Stimulated activated CD4-positive, alpha-beta T cell treated with anti-CD3 and anti-CD28 coated beads, Interleukin-12 subunit alpha, Interleukin-12 subunit beta, amount 100 ng/mL, for 48 hours (primary cell): ENCODE measurements at regions not wholly inside any gene's neighbourhood (a gene's known extent, or its start where the extent isn't known, plus 50 kb on each side); places are given as distances from the start of the nearest gene placed in this dataset.
"Not testable (repeated sequence)": the region's sequence is repeated elsewhere in the genome, so short reads cannot be mapped to it uniquely, and the experiment has no call there.

Experiments used
- DNase-seq, 3 donors: peaks; one replicate each; pipeline ENCODE4 v3.0.0-alpha.2; 2020; ENCODE audit warnings: low read depth in 2 of 3, low spot score in 1 of 3

DNA sequence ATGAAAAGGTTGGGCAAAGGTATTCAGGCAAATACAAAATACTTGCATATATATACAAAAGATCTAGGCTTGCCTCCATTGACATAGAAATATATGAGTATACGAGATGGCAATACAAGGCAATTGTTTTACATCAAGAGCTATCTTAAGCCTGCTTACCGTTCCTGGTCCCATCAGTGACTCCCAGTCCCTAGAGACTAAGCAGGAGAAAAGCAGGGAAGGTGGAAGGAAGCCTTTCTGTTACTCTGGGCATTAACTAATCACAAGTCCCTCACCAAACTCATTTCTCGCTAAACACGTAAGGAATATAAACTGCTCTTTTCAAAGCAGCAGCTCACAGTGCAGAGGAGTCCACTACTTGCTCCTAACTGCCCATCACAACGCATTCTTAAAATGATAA, 125.2 kb downstream of the ZNF608 start:
- DNase-seq = no peak

DNA sequence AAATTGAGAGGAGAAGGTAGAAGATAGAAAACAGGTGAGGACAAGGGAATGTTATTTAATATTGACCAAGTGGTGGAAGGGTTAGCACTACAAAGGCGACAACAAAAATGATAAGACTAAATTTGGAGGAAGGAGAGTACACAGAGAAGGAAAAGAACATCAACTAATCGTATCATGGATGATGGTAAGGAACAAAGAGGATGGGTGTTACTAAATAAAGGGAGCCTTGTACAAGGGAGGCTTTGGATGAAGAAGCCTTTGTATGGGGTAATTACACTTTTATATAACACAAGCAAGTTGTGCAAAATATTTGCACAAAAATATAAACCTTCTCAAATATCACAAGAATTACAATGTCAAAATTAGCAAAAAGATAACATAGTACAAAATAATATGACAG, 125.7 kb downstream of the ZNF608 start:
- no peak for DNase-seq

DNA sequence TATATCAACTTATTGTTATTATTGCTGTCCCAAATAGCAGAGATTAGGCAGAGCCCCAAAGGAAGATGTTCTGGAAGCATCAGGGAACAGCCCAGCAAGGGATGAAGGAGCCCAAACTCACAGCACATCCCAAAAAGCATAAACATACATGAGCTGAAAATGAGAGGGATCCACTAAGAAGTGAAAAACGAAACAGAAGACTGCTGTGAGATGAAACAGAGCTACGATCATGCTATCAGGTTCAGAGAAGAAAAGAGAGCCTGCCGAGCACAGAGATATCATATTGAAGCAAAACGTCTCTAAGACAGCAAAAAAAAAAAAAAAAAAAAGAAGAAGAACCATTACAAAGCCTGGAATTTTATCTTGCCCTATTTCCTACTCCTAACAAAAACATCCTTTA, 127.3 kb downstream of the ZNF608 start:
- DNase-seq = no peak

DNA sequence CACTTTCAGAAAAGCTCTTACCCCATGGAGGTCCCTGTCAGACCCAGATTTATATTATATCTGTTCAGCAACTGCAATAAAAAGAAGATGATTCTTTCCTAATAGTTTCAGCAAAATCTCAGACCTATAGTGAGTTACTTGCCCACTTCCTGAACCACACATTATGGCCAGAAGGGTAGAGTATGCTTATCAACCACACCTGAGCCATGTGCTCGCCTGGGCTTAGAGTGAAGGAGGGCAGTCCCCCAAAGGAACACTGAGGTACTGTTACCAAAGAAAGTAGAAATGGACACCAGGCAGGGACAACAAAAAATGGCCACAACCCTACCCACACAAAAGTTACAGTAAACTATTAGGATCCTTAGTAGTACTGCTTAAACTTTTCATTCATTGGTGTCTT, 128.7 kb downstream of the ZNF608 start:
- no peak for DNase-seq

DNA sequence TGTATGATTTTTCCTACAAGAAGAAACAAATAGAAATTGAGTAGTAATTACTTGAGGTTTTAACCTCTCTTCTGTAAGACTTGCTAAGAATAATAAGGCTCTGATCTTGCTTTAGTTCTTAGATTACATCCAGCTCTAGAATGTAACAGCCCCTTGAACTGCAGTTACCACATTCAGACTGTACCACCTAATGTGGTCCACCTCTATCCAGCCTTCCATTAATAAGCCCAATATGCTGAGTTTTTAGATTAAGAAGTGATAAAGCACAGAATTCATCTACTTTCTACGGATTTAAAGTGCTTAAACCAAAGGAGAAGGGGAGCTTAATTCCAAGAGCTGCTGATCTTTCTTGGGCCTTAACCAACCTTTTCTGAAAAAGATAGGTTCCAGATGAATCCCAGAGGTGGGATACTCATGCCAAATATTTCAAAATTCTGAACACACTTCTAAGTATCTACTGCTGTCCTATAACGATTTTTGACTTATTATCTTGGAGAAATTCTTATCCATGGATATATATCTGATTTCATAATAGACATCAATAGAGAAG, 131.5 kb downstream of the ZNF608 start:
- DNase-seq = no peak

DNA sequence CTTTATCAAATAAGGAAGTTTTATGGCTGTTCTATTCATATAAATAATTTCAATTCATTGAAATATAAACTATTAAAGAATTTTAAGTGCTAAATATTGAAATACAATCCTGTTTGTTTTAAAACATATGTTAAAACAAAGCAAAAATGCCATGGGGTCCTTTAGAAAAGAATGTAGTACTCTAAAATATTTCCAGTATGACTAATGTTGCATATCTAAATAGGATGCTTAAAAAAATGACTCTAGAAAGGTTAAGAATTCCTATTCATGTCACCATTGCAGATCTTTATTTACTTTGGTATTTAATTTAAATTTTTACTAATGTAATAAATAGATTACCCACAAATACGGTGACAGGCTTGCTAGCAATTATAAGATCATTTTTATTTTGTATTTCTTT, 132.3 kb downstream of the ZNF608 start:
- no peak for DNase-seq

DNA sequence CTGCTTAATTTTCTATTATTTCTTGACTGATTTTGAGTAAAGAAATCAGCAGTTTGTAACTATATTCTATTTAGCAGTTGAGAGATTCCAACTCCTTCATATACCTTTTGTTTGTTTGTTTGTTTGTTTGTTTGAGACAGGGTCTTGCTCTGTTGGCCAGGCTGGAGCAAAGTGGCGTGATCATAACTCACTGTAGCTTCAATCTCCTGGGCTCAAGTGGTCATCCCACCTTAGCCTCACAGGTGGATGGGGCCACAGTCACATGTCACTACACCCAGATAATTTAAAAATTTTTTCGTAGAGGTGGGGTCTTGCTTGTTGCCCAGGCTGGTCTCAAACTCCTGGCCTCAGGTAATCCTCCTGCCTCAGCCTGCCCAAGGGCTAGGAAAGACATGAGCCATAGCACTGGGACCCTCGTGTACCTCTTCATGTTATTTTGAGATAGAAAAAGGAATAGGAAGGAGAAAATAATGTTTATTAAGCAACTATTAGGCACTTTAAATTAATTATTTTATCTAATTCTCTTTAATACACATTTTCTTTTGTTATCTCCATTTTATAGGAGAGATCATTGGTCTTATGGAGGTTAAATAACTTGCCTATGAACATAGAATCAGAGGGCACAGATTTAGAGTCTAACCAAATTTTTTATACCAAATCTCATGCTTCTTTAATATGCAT, 133.0 kb downstream of the ZNF608 start:
- DNase-seq = no peak

DNA sequence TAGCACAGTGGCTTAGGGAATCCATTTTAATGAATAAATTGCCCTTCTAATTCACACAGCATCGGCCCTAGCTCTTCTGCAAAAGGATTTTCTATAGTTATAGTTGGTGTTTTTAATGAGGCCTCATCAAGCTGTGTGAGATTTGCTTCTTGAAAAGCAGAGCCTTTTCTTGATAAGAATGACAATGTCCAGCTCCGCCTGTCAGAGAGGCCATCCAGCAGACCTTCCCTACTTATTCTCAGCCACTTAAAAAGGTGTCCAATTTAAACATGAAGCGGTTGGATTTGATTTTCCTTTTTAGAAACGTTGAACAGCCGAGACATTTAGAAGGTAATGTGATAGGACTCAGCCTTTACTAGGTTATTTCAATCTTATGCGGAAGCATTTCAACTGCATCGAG, 134.4 kb downstream of the ZNF608 start:
- DNase-seq = no peak

DNA sequence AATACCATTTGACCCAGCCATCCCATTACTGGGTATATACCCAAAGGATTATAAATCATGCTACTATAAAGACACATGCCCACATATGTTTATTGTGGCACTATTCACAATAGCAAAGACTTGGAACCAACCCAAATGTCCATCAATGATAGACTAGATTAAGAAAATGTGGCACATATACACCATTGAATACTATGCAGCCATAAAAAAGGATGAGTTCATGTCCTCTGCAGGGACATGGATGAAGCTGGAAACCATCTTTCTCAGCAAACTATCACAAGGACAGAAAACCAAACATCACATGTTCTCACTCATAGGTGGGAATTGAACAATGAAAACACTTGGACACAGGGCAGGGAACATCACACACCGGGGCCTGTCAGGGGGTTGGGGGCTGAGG, 135.2 kb downstream of the ZNF608 start:
- not testable (repeated sequence) for DNase-seq

DNA sequence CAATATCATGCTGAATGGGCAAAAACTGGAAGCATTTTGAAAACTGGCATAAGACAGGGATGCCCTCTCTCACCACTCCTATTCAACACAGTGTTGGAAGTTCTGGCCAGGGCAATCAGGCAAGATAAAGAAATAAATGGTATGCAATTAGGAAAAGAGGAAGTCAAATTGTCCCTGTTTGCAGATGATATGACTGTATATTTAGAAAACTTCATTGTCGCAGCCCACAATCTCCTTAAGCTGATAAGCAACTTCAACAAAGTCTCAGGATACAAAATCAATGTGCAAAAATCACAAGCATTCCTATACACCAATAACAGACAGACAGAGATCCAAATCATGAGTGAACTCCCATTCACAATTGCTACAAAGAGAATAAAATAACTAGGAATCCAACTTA, 136.8 kb downstream of the ZNF608 start:
- not testable (repeated sequence) for DNase-seq

DNA sequence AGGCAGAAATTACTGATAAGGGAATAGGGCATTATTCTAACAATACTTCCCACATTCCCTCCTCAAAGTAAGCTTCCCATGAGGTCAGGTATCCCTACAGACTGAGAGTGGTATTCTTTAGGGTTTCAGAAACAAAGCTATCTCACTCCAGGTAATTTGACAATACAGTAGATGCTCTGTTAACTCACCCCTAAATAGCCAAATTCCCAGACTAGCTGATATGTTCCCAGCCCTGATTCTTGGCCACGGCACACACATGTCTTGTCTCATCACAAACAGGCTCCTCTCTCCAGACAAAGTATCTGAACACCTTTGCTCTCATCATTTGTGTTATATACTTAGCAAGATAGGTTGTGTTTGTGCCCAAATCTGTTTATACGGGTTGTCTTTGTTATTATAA, 139.9 kb downstream of the ZNF608 start:
- no peak for DNase-seq

DNA sequence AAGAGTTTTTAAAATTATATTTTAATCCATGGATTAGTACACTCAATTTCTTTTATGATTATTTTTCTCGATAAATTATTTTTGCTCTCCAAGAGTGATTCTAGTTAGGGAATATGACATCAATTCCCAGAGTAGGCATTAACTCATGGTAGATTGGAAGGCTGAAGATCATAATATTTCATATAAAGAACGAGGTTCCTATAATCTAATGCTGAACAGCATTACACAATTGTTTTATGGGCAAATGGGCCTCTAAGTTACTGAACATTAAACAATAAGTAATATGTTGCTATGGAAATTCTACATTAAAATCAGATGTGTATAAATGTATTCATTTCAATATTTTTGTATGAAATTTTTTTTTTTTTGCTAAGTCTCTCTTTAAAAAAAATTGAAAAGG, 140.3 kb downstream of the ZNF608 start:
- no peak for DNase-seq

DNA sequence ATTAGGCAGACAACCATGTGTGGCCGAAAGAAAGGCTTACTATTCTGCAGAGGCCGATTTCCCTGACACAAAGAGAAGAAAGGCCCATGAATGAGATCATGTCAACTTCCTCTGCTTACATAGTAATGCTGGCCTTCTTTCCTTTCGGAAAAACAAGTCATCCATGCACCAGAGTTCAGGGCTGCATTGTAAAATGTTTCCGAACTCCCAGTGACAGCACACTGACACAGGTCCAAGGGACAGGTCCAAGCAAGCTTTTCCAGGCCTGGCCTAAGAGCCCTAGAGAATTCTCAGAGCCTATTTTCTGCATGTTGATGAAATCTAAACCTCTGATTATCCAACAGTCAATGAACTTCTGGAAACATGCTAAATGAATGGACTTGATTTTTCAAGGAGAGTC, 140.9 kb downstream of the ZNF608 start:
- DNase-seq = no peak

DNA sequence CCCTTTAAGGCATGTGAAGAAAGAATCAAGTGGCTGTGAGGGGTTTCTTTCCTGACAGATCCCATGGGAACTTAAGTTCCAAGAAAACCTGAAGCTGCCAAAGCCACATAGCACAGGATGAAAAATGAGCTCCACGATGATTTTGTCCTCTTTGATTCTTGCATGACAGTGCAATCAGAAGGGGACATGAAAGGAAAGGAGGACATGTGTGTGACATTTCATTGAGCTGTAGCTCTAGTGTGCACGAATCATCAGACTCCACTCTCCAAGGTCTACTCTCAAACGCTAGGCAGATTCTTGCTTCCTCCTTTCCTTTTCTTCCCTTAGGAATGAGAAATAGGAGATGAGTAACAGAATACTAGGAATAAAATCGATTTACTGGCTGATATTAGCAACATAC, 142.0 kb downstream of the ZNF608 start:
- no peak for DNase-seq

DNA sequence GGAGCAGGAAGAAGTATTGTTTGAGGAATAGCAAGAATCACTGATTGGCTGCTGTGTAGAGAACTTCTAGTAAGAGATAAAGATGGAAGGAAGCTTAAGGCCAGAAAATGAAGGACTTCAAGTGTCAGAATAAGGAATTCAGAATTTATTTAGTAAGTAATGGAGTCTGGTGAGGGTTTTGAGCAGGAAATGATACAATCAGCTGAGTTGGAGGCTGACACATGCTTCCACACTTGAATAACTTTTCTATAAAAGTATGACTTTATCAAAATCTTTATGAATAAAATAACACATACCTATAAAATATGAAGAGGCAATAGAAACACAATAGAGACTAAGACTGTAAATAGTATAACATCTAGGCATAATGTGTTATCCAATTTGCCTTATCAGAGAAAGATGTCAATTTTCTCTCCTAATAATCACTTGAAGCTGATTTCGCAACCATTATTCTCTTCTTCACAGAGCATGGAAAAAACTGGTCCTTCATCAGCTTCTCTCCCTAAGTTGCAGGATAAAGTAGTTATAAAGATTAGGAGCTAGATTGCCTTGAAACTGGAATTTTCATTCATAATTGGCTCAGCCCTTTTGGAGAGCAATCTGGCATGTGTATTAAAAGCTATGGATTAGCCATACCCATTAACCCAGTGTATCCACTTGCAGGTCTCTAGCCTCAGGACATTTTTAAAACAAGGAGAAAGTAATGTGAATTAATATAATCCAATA, 143.4 kb downstream of the ZNF608 start:
- no peak for DNase-seq

DNA sequence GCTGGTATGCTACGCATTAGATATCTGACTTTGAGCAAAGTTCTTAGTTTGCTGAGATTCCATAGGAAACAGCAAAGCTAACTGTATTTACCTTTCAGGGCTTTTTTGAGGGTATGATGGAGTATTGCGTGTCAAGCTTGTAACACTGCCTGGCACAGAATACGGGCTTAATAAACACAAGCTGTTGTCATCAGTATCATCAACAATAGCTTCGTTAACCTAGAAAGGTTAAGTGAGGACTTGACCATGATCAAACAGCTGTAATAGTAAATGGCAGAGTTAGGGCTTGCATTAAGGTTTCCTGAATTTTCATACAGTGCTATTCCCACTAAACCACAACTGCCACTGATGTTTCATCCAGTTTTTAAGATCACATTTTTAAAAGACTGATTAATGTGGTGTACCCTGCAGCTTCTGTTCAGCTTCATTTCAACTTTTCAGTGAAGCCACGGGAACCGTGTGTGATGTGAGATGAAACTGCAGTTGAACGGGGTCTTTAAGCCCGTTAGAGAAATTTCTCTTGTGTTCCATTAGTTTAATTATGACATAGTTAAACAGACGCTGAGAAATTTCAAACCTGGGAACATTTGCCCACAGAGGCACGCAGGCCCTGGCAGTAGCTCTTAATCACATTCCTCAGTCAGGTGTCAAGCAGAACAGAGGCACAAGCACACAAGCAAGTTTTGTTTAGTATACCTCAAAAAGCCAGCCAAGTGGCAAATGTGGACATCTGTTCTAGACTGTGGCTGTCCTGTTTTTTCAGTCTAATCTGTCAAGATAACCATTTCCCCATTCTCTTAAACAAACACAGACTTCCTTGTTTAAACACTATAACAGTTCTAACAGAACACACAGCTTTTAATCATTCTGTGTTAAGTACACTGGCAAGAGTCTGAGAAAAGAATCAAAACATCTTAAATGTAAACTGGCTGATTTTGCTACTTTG, 147.1 kb downstream of the ZNF608 start:
- no peak for DNase-seq

DNA sequence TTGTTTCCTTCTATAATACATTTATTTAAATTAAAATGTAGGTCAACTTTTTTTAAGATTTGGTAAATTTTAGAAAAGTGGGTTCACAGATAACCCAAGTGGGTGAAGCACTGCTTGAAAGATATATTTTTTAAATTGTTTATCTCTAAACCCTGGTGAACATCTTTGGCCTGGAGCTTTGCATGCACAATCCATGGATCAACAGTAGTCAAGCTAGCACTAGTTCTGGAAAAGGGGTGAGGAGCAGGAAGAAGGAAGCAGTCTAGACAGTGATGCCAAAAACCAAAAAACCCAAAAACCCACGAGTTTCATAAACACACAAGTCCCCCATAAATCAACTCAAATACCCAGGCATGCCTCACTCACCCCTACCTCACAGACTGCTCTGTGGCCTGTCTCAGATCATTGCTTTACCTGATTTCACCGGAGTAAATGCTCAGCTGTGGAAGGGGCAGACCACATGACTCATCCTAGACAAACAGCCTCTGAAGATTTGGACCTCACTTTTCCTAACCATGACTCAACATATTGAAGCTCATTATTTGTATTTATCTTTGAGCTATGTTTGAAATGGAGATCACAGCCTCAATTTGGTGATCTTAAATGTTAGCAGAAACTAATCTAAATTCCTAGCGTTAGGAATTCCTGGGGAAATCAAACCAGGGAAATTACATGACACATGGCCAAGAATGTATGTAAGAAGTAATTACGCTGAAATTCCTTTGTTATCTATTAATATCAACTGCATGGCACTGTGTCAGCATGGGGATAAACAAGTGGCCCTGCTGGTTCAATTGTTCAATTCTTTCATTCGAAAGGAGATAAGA, 149.6 kb downstream of the ZNF608 start:
- no peak for DNase-seq

DNA sequence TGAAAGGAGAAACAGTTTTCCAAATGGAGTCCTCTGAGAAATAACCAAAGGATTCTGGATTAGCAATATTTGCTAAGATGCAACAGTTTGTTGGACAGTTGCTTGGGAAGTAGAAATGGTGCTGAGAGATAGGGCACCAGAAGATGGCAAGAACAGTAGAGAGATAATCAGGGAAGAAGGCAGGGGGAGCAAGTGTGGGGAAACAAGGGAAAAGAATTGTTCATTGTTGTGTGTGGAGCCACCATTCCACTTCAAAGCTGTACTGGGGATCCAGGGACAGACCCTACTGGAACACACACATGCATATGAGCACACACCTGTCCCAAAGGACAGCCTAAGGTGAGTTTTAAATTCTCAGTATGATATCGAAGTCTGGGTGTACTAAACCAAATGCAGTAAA, 152.5 kb downstream of the ZNF608 start:
- no peak for DNase-seq

DNA sequence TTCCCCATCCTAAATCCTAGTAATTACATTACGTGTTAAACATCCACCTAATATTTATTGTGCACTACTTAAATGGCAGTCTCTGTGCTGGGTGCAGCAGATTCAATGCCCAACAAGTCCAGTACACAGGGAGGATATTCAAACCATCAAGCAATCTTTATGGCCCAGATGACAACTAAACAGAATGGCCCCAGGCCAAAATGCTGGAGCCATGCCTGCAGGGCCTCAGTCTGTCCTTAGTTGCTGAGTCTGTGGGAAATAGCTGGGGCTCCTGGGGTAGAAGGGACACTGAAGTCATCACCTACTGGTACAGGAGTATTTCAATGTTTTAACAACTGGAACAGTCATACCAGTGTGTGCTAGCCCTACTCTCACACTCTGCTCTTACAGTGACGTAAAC, 153.5 kb downstream of the ZNF608 start:
- no peak for DNase-seq

DNA sequence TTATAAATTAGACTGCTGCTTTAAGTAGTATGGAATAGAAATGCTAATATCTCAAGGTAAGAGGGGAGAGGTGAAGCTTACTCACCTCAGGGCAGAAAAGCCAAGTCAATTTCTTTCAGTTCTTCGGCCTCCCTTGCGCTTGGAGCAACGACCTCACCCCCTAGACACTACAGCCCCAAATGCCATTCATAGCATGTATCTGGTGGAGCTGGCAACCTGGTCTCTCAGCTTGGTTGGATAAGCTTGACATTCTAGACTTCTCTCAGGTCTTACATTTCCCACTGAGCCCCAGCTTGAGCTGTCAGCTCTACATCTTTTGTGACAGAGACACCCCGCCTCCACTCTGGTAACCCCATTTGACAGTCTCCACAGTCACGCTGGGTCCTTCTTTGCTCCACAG, 154.9 kb downstream of the ZNF608 start:
- no peak for DNase-seq

DNA sequence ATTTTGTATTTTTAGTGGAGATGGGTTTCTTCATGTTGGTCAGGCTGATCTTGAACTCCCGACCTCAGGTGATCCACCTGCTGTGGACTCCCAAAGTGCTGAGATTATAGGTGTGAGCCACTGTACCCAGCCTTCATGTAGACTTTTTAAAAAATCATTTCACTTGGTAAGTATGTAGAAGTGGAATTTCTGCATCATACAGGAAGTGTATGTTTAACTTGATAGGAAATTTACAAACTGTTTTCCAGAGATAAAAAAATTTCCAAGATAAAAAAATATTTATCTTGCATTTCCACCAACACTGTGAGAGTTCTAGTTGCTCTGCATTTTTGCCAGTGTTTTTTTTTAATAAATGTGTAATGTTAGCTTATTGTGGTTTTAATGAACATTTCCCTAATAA, 155.8 kb downstream of the ZNF608 start:
- DNase-seq = no peak
